Caco-2 (cell line): ENCODE measurements at regions not wholly inside any gene's neighbourhood (a gene's known extent, or its start where the extent isn't known, plus 50 kb on each side); places are given as distances from the start of the nearest gene placed in this dataset.

Source experiments
- BruUV-seq: library from RNA; stranded (reverse); fragments of 400-500 nt; replicated peaks from 2 replicates; lab custom pipeline; 2021; lab: Mats Ljungman, UMichigan
- CTCF ChIA-PET: fragments of 300-600 bp; sonication (Branson Sonifier 250); formaldehyde crosslinking; loops from one replicate; lab custom pipeline; 2022; ENCODE audit warnings: antibody characterized with exemption; lab: Charles Lee
- POLR2A ChIA-PET: fragments of 300-600 bp; sonication (Branson Sonifier 250); formaldehyde crosslinking; loops from one replicate; lab custom pipeline; 2022; ENCODE audit warnings: antibody characterized with exemption; lab: Charles Lee
- DNase-seq, 2 experiments: peaks; one replicate each; pipeline versions ENCODE4 v3.0.0 to v3.0.0-alpha.2; 2020 to 2022
- H3K27me3 ChIP-seq: replicated peaks from 2 replicates; pipeline ENCODE4 v1.6.0; 2011; ENCODE audit warnings: low read length; ENCODE audit not compliant: control insufficient read depth, insufficient read depth
- H3K36me3 ChIP-seq: 2 replicates; pipeline ENCODE4 v1.5.1; 2011; ENCODE audit warnings: low read length; ENCODE audit not compliant: control insufficient read depth, insufficient read depth
- H3K4me1 ChIP-seq: fragments of 250-450 bp; sonication (Bioruptor Pico); 2 replicates; pipeline ENCODE4 v1.5.1; 2020; ENCODE audit warnings: mild to moderate bottlenecking
- H3K4me3 ChIP-seq: 2 replicates; pipeline ENCODE4 v1.5.1; 2011; ENCODE audit warnings: low read depth, mild to moderate bottlenecking, control low read depth, low read length
- H3K9me3 ChIP-seq: fragments of 250-450 bp; sonication (Bioruptor Pico); 2 replicates; pipeline ENCODE4 v1.5.1; 2020; ENCODE audit warnings: mild to moderate bottlenecking, moderate library complexity
- H3K27ac Mint-ChIP-seq: one replicate; pipeline ENCODE4 v1.8.0; 2022; ENCODE audit warnings: mixed read lengths; ENCODE audit not compliant: unreplicated experiment
- H3K27me3 Mint-ChIP-seq: one replicate; pipeline ENCODE4 v1.8.0; 2022; ENCODE audit warnings: mixed read lengths; ENCODE audit not compliant: insufficient read depth, unreplicated experiment
- H3K36me3 Mint-ChIP-seq: one replicate; pipeline ENCODE4 v1.8.0; 2022; ENCODE audit warnings: mild to moderate bottlenecking, mixed read lengths; ENCODE audit not compliant: insufficient read depth, unreplicated experiment
- H3K4me1 Mint-ChIP-seq: one replicate; pipeline ENCODE4 v1.8.0; 2022; ENCODE audit warnings: low read depth, mixed read lengths; ENCODE audit not compliant: unreplicated experiment
- H3K4me3 Mint-ChIP-seq: one replicate; pipeline ENCODE4 v1.8.0; 2022; ENCODE audit warnings: mild to moderate bottlenecking, moderate library complexity, mixed read lengths; ENCODE audit not compliant: unreplicated experiment
- H3K9me3 Mint-ChIP-seq: one replicate; pipeline ENCODE4 v1.8.0; 2022; ENCODE audit warnings: mixed read lengths; ENCODE audit not compliant: unreplicated experiment
- intact Hi-C: fragments of 100-400 bp; cut with micrococcal nuclease; formaldehyde crosslinking; loops from one replicate; pipeline ENCODE4 v1.10.0; 2022; ENCODE audit not compliant: unreplicated experiment
- TF ChIP-seq, protein P1 (sequence below), 2 experiments: fragments of 200-600 bp in 1 of 2; IDR thresholded peaks; 1 replicate in 1 of 2; 2 replicates in 1 of 2; pipeline versions ENCODE4 v1.5.1 to v1.8.0; 2011 to 2022; ENCODE audit warnings: antibody characterized with exemption in 1 of 2, control low read depth in 1 of 2, inconsistent platforms in 1 of 2, low read depth in 1 of 2, low read length in 1 of 2, mild to moderate bottlenecking in 1 of 2, moderate library complexity in 1 of 2; ENCODE audit not compliant: insufficient read depth in 1 of 2, severe bottlenecking in 1 of 2, unreplicated experiment in 1 of 2

GRCh38 chr12:40165179-40165578 lies 59.3 kb upstream of the SLC2A13 start:
- Mint-ChIP-seq H3K27ac (no peak overlapping the region), H3K4me1 (no peaks in the 10 kb centered on the region), H3K36me3 (no peaks in the 10 kb centered on the region), H3K9me3 (peaks cover 37% of the 10 kb centered on the region), H3K4me3 (no peak overlapping the region), H3K27me3 (no peaks in the 10 kb centered on the region)
- intact Hi-C loops = no loop called here
- Histone ChIP-seq H3K4me1 (no peaks in the 10 kb centered on the region), H3K9me3 (peaks cover 5% of the 10 kb centered on the region; the same call in 1 of the 2 replicates), H3K4me3 (no peak overlapping the region), H3K27me3 (no peaks in the 10 kb centered on the region), H3K36me3 (no peaks in the 10 kb centered on the region)
- CTCF ChIA-PET = no interaction called here
- no TSS peak for BruUV-seq
- TF ChIP-seq, protein P1, sequence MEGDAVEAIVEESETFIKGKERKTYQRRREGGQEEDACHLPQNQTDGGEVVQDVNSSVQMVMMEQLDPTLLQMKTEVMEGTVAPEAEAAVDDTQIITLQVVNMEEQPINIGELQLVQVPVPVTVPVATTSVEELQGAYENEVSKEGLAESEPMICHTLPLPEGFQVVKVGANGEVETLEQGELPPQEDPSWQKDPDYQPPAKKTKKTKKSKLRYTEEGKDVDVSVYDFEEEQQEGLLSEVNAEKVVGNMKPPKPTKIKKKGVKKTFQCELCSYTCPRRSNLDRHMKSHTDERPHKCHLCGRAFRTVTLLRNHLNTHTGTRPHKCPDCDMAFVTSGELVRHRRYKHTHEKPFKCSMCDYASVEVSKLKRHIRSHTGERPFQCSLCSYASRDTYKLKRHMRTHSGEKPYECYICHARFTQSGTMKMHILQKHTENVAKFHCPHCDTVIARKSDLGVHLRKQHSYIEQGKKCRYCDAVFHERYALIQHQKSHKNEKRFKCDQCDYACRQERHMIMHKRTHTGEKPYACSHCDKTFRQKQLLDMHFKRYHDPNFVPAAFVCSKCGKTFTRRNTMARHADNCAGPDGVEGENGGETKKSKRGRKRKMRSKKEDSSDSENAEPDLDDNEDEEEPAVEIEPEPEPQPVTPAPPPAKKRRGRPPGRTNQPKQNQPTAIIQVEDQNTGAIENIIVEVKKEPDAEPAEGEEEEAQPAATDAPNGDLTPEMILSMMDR (IDR thresholded peaks at IDR 0.05; ENCODE audit: insufficient read depth in 1 of 2, low read depth in 1 of 2, low read length in 1 of 2, severe bottlenecking in 1 of 2, unreplicated experiment in 1 of 2) = no peak
- DNase-seq = no peak
- POLR2A ChIA-PET = no interaction called here

- Histone ChIP-seq H3K9me3 (peaks cover 5% of the 10 kb centered on the region; the same call in 1 of the 2 replicates), H3K4me3 (no peak overlapping the region), H3K4me1 (no peaks in the 10 kb centered on the region), H3K36me3 (no peaks in the 10 kb centered on the region), H3K27me3 (no peaks in the 10 kb centered on the region)
- H3K36me3 Mint-ChIP-seq = no peaks in the 10 kb centered on the region
- no peak overlapping the region for H3K27ac Mint-ChIP-seq
- DNase-seq = no peak
- no peak overlapping the region for H3K4me3 Mint-ChIP-seq
- intact Hi-C loops = no loop called here
- peaks cover 37% of the 10 kb centered on the region for H3K9me3 Mint-ChIP-seq
- TF ChIP-seq, protein P1 (IDR thresholded peaks at IDR 0.05; ENCODE audit: insufficient read depth in 1 of 2, low read depth in 1 of 2, low read length in 1 of 2, severe bottlenecking in 1 of 2, unreplicated experiment in 1 of 2) = no peak
- no TSS peak for BruUV-seq
- ChIA-PET CTCF (no interaction called here), POLR2A (no interaction called here)
- H3K27me3 Mint-ChIP-seq = no peaks in the 10 kb centered on the region
- no peaks in the 10 kb centered on the region for H3K4me1 Mint-ChIP-seq
Measured at GRCh38 chr12:40164034-40164433, 58.2 kb upstream of the SLC2A13 start.

DNA sequence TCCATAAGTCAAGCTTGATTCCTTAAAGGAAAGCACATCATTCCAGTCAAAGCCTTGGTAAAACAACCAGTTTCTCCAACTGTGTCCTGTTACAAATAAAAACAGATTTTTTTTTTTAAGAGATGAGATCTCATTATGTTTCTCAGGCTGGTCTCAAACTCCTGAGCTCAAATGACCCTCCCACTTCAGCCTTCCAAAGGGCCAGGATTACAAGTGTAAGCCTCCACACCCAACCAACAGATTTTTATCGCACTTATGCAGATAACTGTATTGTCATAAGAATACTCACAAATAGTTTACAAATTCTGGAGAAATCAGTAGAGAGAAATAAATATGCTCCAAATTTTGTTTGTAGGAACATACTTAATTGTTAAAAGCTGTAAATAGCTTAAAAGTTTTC lies 56.2 kb upstream of the SLC2A13 start:
- no peak overlapping the region for H3K4me3 Mint-ChIP-seq
- DNase-seq = no peak
- no peaks in the 10 kb centered on the region for H3K27me3 Mint-ChIP-seq
- Histone ChIP-seq H3K4me1 (no peaks in the 10 kb centered on the region), H3K4me3 (no peak overlapping the region), H3K9me3 (peaks cover 5% of the 10 kb centered on the region; the same call in 1 of the 2 replicates), H3K36me3 (no peaks in the 10 kb centered on the region), H3K27me3 (no peaks in the 10 kb centered on the region)
- H3K27ac Mint-ChIP-seq = no peak overlapping the region
- intact Hi-C loops = no loop called here
- no peaks in the 10 kb centered on the region for H3K4me1 Mint-ChIP-seq
- no peaks in the 10 kb centered on the region for H3K36me3 Mint-ChIP-seq
- TF ChIP-seq, protein P1 (IDR thresholded peaks at IDR 0.05; ENCODE audit: insufficient read depth in 1 of 2, low read depth in 1 of 2, low read length in 1 of 2, severe bottlenecking in 1 of 2, unreplicated experiment in 1 of 2) = no peak
- ChIA-PET POLR2A (no interaction called here), CTCF (no interaction called here)
- BruUV-seq = no TSS peak
- H3K9me3 Mint-ChIP-seq = peaks cover 37% of the 10 kb centered on the region
